ENCODE measurements at regions not wholly inside any gene's neighbourhood (a gene's known extent, or its start where the extent isn't known, plus 50 kb on each side); places are given as distances from the start of the nearest gene placed in this dataset.

GRCh38 chr2:147686365-147686764 is 158.5 kb upstream of the ACVR2A start:
- ATAC-seq: no peak
- Mint-ChIP-seq H3K36me3 (ENCODE audit: low read depth) (no peaks in the 10 kb centered on the region), H3K27me3 (no peaks in the 10 kb centered on the region), H3K4me1 (no peaks in the 10 kb centered on the region), H3K9me3 (no peaks in the 10 kb centered on the region), H3K27ac (no peak overlapping the region), H3K4me3 (no peak overlapping the region)
- no peak for DNase-seq

DNA sequence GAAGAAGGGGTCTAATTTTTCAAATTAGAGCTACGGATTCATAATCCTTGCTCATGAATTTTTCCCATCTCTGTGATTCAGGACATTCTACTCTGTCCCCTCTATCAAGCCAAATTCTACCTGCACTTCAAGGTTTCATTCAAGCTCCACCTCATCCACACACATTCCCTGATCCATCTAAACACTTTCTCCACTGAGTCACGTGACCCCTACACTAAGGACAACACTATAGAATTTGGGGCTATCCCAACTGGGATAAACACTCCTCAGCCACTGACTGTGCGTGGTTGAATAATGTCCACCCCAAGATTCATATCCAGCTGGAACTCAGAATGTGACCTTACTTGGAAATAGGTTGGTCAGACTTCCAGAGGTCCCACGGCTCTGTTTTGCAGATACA is 159.9 kb upstream of the ACVR2A start:
- Mint-ChIP-seq H3K9me3 (no peaks in the 10 kb centered on the region), H3K4me3 (no peak overlapping the region), H3K4me1 (no peaks in the 10 kb centered on the region), H3K27ac (no peak overlapping the region), H3K36me3 (ENCODE audit: low read depth) (no peaks in the 10 kb centered on the region), H3K27me3 (no peaks in the 10 kb centered on the region)
- no peak for DNase-seq
- no peak for ATAC-seq

GRCh38 chr2:147683380-147683779 is 161.4 kb upstream of the ACVR2A start:
- Mint-ChIP-seq H3K9me3 (no peaks in the 10 kb centered on the region), H3K27me3 (no peaks in the 10 kb centered on the region), H3K4me3 (no peak overlapping the region), H3K36me3 (ENCODE audit: low read depth) (no peaks in the 10 kb centered on the region), H3K4me1 (no peaks in the 10 kb centered on the region), H3K27ac (no peak overlapping the region)
- DNase-seq (no peak), ATAC-seq (no peak)

GRCh38 chr2:147681093-147681492 is 163.7 kb upstream of the ACVR2A start:
- DNase-seq: no peak
- H3K27ac Mint-ChIP-seq: no peak overlapping the region
- no peaks in the 10 kb centered on the region for H3K27me3 Mint-ChIP-seq
- no peaks in the 10 kb centered on the region for H3K9me3 Mint-ChIP-seq
- no peaks in the 10 kb centered on the region for H3K4me1 Mint-ChIP-seq
- no peak for ATAC-seq
- no peak overlapping the region for H3K4me3 Mint-ChIP-seq
- no peaks in the 10 kb centered on the region for H3K36me3 Mint-ChIP-seq (ENCODE audit: low read depth)

GRCh38 chr2:147679955-147680531 is 164.8 kb upstream of the ACVR2A start:
- Mint-ChIP-seq H3K9me3 (no peaks in the 10 kb centered on the region), H3K4me1 (no peaks in the 10 kb centered on the region), H3K27ac (no peak overlapping the region), H3K27me3 (no peaks in the 10 kb centered on the region), H3K4me3 (no peak overlapping the region), H3K36me3 (ENCODE audit: low read depth) (no peaks in the 10 kb centered on the region)
- ATAC-seq (no peak), DNase-seq (no peak)

GRCh38 chr2:147679191-147679954 is 165.5 kb upstream of the ACVR2A start:
- Mint-ChIP-seq H3K4me1 (no peaks in the 10 kb centered on the region), H3K27me3 (no peaks in the 10 kb centered on the region), H3K9me3 (no peaks in the 10 kb centered on the region), H3K36me3 (ENCODE audit: low read depth) (no peaks in the 10 kb centered on the region), H3K27ac (no peak overlapping the region), H3K4me3 (no peak overlapping the region)
- DNase-seq (no peak), ATAC-seq (no peak)

GRCh38 chr2:147665105-147665504 is 179.7 kb upstream of the ACVR2A start:
- no peaks in the 10 kb centered on the region for H3K36me3 Mint-ChIP-seq (ENCODE audit: low read depth)
- ATAC-seq: no peak
- no peak for DNase-seq
- no peaks in the 10 kb centered on the region for H3K9me3 Mint-ChIP-seq
- H3K4me3 Mint-ChIP-seq: no peak overlapping the region
- H3K27me3 Mint-ChIP-seq: no peaks in the 10 kb centered on the region
- H3K4me1 Mint-ChIP-seq: peaks cover 20% of the 10 kb centered on the region
- no peak overlapping the region for H3K27ac Mint-ChIP-seq

DNA sequence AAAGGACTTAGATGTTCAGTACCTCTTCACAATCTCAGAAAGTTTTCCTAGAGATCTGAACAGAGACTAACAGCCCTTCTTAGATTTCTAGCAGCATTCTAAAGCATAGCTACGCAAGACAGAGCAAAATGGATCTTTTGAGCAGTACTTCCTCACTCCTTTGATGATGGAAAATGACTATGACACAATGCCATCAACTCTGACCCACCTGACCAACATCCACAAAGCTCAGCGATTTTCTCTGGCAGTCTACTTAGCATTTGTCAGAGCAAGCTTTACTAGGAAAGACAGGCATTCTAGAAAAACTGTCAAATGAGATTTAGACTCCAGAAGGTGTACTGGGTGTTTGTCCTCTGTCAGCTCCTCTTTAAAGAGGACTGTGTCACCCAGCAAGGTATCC is 180.9 kb upstream of the ACVR2A start:
- H3K9me3 Mint-ChIP-seq: no peaks in the 10 kb centered on the region
- H3K36me3 Mint-ChIP-seq (ENCODE audit: low read depth): no peaks in the 10 kb centered on the region
- DNase-seq (no peak), ATAC-seq (peak; percentile 39)
- H3K4me1 Mint-ChIP-seq: peaks cover 20% of the 10 kb centered on the region
- H3K4me3 Mint-ChIP-seq: peak overlapping the region; percentile 45
- peak overlapping the region; percentile 83 for H3K27ac Mint-ChIP-seq
- H3K27me3 Mint-ChIP-seq: no peaks in the 10 kb centered on the region

DNA sequence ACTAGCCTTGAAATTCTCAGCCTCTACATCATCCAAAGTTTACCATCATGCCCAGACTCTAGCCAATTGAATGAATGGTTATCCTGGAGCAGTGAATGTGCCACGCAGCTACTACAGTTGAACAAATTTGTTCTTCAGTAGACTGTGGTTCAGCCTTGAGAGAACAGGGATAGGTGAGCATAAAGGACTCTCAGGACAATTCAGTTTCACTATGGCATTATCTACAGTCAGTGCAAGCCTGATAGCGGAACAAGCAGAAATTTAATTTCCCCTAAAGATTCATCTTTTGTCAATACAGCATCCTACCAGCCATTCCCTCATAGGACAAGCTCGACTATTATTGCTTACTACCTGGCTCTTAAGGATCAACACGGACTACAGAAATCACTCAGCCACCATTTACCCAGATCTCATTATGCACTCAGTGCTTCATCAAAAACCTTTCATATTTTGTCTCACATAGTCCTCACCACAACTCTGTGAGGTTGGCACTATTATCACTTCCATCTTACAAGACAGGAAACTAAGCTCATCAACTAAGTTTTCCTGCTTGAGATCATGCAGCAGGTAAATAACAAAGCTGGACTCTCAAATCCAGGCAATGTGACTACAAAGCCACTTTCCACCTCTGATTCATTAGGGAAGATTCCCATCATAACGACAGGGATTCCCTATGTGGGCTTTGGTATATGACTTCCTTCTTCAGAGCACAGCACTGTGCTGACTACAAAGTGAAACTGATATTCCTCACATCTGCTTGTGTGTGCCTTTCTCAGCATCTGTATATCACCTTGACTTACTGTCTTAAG is 181.5 kb upstream of the ACVR2A start:
- Mint-ChIP-seq H3K4me3 (peak overlapping the region; percentile 45), H3K36me3 (ENCODE audit: low read depth) (no peaks in the 10 kb centered on the region)

GRCh38 chr2:147662221-147662620 is 182.6 kb upstream of the ACVR2A start:
- DNase-seq (no peak), ATAC-seq (no peak)
- Mint-ChIP-seq H3K36me3 (ENCODE audit: low read depth) (no peaks in the 10 kb centered on the region), H3K4me1 (peaks cover 20% of the 10 kb centered on the region), H3K9me3 (no peaks in the 10 kb centered on the region), H3K27ac (no peak overlapping the region), H3K4me3 (no peak overlapping the region), H3K27me3 (no peaks in the 10 kb centered on the region)

More for the DNA sequence above, 181.5 kb upstream of the ACVR2A start:
- H3K27ac Mint-ChIP-seq: peak overlapping the region; percentile 83
- H3K4me1 Mint-ChIP-seq: peaks cover 20% of the 10 kb centered on the region
- DNase-seq (no peak), ATAC-seq (peak; percentile 84)
- no peaks in the 10 kb centered on the region for H3K27me3 Mint-ChIP-seq
- no peaks in the 10 kb centered on the region for H3K9me3 Mint-ChIP-seq

DNA sequence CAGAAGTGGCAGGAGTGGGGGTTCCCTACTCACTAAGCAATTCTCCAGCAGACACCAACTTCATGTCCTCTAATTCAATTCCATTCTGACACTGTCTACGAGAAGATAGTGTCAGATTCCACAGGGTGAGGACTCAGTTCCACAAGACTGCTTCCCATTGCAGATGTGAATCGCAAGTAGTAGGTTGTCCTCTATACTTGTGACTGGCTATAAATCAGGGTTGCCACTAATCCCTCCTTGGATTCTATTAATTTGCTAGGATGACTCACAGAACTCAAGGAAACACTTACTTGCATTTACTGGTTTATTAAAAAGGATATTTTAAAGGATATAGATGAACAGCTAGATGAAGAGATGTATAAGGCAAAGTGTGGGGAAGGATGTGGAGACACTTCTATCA is 184.1 kb upstream of the ACVR2A start:
- Mint-ChIP-seq H3K4me1 (peaks cover 20% of the 10 kb centered on the region), H3K36me3 (ENCODE audit: low read depth) (no peaks in the 10 kb centered on the region), H3K27me3 (no peaks in the 10 kb centered on the region), H3K4me3 (no peak overlapping the region), H3K9me3 (no peaks in the 10 kb centered on the region), H3K27ac (no peak overlapping the region)
- DNase-seq: no peak
- ATAC-seq: no peak

DNA sequence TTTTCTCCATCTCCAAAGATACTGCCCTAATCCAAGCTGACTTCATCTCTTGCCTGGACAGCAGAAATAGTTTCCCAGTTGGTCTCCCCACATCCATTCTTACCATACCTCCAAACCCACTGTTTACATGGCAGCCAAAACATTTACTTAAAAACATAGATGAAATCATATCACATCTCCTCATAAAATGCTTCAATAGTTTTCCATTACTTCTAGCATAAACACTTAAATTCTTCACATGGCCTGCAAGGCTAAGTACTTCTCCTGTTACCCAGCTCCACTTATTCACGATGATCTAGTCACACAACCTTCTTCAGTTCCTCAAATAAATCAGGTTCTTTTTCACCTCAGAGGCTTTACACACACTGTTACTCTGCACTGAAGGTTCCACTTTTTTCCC is 185.8 kb upstream of the ACVR2A start:
- Mint-ChIP-seq H3K36me3 (ENCODE audit: low read depth) (no peaks in the 10 kb centered on the region), H3K4me1 (peaks cover 19% of the 10 kb centered on the region), H3K9me3 (no peaks in the 10 kb centered on the region), H3K27me3 (no peaks in the 10 kb centered on the region), H3K27ac (no peak overlapping the region), H3K4me3 (no peak overlapping the region)
- no peak for DNase-seq
- no peak for ATAC-seq

DNA sequence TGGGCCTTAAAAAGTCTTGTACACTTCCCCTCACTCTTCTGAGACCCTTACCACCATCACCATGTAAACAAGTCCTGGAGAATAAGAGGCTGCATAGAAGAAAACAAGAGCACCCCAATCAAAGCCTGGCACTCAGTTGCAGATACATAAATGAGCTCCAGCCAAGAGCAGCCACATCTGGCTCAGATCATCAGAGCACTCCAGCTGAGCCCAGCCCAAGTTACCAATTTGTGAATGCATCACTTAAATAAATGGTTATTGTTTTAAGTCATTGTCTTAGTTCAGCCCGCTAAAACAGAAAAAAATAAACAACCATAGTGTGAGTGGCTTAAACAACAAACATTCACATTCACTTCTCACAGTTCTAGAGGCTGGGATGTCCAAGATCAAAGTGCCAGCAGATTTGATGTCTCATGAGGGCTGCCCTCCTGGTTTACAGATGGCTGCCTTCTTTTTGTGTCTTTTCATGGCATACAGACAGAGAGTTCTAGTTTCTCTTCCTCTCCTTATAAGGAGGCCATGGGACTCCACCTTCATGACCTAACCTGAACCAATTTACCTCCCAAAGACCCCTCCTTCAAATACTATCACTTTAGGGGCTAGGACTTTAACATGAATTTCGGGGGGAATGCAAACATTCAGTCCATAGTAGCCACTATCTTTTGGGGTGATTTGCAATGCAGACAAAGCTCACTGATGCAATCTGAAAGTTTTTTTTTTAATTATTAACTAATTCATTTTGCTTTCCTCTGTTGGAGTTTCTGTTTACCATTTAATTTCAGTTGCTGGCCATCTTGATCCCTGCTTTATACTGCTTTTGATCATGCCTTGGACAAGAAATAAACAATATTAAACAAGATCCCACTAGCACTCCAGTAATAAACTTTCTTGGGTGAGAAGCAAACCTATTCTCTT is 187.5 kb upstream of the ACVR2A start:
- Mint-ChIP-seq H3K27me3 (no peaks in the 10 kb centered on the region), H3K36me3 (ENCODE audit: low read depth) (no peaks in the 10 kb centered on the region), H3K4me1 (peaks cover 4% of the 10 kb centered on the region), H3K4me3 (no peak overlapping the region), H3K27ac (no peak overlapping the region), H3K9me3 (no peaks in the 10 kb centered on the region)
- DNase-seq: no peak
- ATAC-seq: no peak

DNA sequence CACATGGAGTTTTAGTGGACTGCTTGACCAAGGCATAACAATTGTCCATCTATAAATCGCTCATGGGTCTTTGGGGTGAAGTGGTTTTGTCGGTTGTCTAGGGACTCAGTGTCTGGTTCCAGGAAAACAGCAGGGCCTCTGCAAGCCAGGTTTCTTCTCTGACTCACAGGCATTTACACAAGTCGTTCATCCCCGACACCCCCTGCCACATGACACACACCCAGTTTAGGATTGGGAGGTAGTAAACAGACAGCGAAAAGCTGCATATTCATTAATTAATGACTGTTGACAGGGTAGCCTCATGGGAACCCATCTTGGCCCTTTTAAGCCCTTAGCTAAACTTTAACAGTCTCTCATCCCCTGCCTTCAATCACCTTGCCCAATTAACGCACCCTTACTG is 194.8 kb upstream of the ACVR2A start:
- H3K4me3 Mint-ChIP-seq: no peak overlapping the region
- no peak for DNase-seq
- no peak for ATAC-seq
- H3K4me1 Mint-ChIP-seq: peaks cover 2% of the 10 kb centered on the region
- H3K27ac Mint-ChIP-seq: no peak overlapping the region
- H3K9me3 Mint-ChIP-seq: no peaks in the 10 kb centered on the region
- no peaks in the 10 kb centered on the region for H3K27me3 Mint-ChIP-seq
- no peaks in the 10 kb centered on the region for H3K36me3 Mint-ChIP-seq (ENCODE audit: low read depth)
